WTC11 (cell line): ENCODE measurements at regions not wholly inside any gene's neighbourhood (a gene's known extent, or its start where the extent isn't known, plus 50 kb on each side); places are given as distances from the start of the nearest gene placed in this dataset.

ENCODE experiments used
- ATF2 ChIP-seq: sonication (generic); formaldehyde crosslinking; IDR thresholded peaks from 2 replicates; pipeline ENCODE4 v1.8.1; 2022; ENCODE audit warnings: low read depth, missing genetic modification reagents, borderline replicate concordance
- CTCF ChIP-seq: fragments of 200-600 bp; IDR thresholded peaks from 2 replicates; pipeline ENCODE4 v1.8.0; 2022; ENCODE audit warnings: antibody characterized with exemption
- ETV6 ChIP-seq: sonication (generic); formaldehyde crosslinking; IDR thresholded peaks from 2 replicates; pipeline ENCODE4 v1.8.1; 2022; ENCODE audit warnings: mild to moderate bottlenecking, missing genetic modification reagents
- NFYB ChIP-seq: sonication (generic); formaldehyde crosslinking; conservative IDR thresholded peaks from 2 replicates; pipeline ENCODE4 v1.8.0; 2022; ENCODE audit warnings: low read depth, missing genetic modification reagents
- TEAD4 ChIP-seq: sonication (generic); formaldehyde crosslinking; IDR thresholded peaks from 2 replicates; pipeline ENCODE4 v1.8.0; 2022; ENCODE audit warnings: mild to moderate bottlenecking, missing genetic modification reagents
- ZNF416 ChIP-seq: fragments of 250-450 bp; sonication (Bioruptor Pico); IDR thresholded peaks from 2 replicates; pipeline ENCODE4 v1.9.0; 2021; ENCODE audit warnings: mild to moderate bottlenecking, inconsistent platforms
- TF ChIP-seq, protein P1 (sequence below): sonication (generic); formaldehyde crosslinking; IDR thresholded peaks from 2 replicates; pipeline ENCODE4 v1.8.0; 2022; ENCODE audit warnings: mild to moderate bottlenecking, missing genetic modification reagents
- TF ChIP-seq, protein P2 (sequence below): sonication (generic); formaldehyde crosslinking; IDR thresholded peaks from 2 replicates; pipeline ENCODE4 v1.8.1; 2023; ENCODE audit warnings: mild to moderate bottlenecking, missing genetic modification reagents, moderate library complexity

- no peak for TF ChIP-seq CTCF
- TF ChIP-seq, protein P1, sequence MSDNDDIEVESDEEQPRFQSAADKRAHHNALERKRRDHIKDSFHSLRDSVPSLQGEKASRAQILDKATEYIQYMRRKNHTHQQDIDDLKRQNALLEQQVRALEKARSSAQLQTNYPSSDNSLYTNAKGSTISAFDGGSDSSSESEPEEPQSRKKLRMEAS (CRISPR knock-in tag) = no peak
- TF ChIP-seq NFYB = no peak
- no peak for TF ChIP-seq TEAD4
- TF ChIP-seq ETV6 (CRISPR knock-in tag) = no peak
- no peak for TF ChIP-seq ZNF416 (CRISPR knock-in tag)
- no peak for TF ChIP-seq ATF2
- TF ChIP-seq, protein P2, sequence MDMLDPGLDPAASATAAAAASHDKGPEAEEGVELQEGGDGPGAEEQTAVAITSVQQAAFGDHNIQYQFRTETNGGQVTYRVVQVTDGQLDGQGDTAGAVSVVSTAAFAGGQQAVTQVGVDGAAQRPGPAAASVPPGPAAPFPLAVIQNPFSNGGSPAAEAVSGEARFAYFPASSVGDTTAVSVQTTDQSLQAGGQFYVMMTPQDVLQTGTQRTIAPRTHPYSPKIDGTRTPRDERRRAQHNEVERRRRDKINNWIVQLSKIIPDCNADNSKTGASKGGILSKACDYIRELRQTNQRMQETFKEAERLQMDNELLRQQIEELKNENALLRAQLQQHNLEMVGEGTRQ (CRISPR knock-in tag) = no peak
Observed at GRCh38 chr2:241947401-241947800, 77.9 kb downstream of the RTP5 start.
